Spleen (tissue), 11 donors: ENCODE measurements at regions not wholly inside any gene's neighbourhood (a gene's known extent, or its start where the extent isn't known, plus 50 kb on each side); places are given as distances from the start of the nearest gene placed in this dataset.

ENCODE experiments used
- DNase-seq: peaks from one replicate; pipeline ENCODE4 v3.0.0-alpha.2; 2020
- H3K27ac ChIP-seq, 8 donors: fragments of 200-600 bp; sonication (generic) in 7 of 8; 1 replicate in 4 of 8; 2 replicates in 4 of 8; pipeline versions ENCODE4 v1.5.0 to v1.8.0; 2016 to 2021; ENCODE audit warnings: inconsistent platforms in 4 of 8, mild to moderate bottlenecking in 4 of 8, moderate library complexity in 1 of 8
- H3K27me3 ChIP-seq, 7 donors: fragments of 200-600 bp; sonication (generic) in 6 of 7; replicated peaks in 1 of 7; 1 replicate in 4 of 7; 2 replicates in 3 of 7; pipeline versions ENCODE4 v1.5.0 to v1.8.0; 2016 to 2021; ENCODE audit warnings: inconsistent platforms in 3 of 7, mild to moderate bottlenecking in 1 of 7
- H3K36me3 ChIP-seq, 6 donors: fragments of 200-600 bp; sonication (generic) in 5 of 6; 1 replicate in 4 of 6; 2 replicates in 2 of 6; pipeline versions ENCODE4 v1.5.0 to v1.8.0; 2016 to 2021; ENCODE audit warnings: inconsistent platforms in 2 of 6
- H3K4me1 ChIP-seq, 6 donors: fragments of 200-600 bp; sonication (generic) in 5 of 6; 1 replicate in 3 of 6; 2 replicates in 3 of 6; pipeline versions ENCODE4 v1.5.0 to v1.8.0; 2016 to 2021; ENCODE audit warnings: inconsistent platforms in 3 of 6
- H3K4me3 ChIP-seq, 8 donors: fragments of 200-600 bp; sonication (generic) in 7 of 8; 1 replicate in 4 of 8; 2 replicates in 4 of 8; pipeline versions ENCODE4 v1.5.0 to v1.8.0; 2016 to 2021; ENCODE audit warnings: inconsistent platforms in 4 of 8, mild to moderate bottlenecking in 4 of 8, moderate library complexity in 2 of 8
- H3K9me3 ChIP-seq, 8 donors: fragments of 200-600 bp; sonication (generic) in 7 of 8; 1 replicate in 4 of 8; 2 replicates in 4 of 8; pipeline versions ENCODE4 v1.5.0 to v1.8.0; 2016 to 2021; ENCODE audit warnings: inconsistent platforms in 4 of 8
- CTCF ChIP-seq, 11 experiments: fragments of 200-600 bp in 7 of 11; fragments of 450-650 bp in 4 of 11; sonication (generic) in 4 of 11; IDR thresholded peaks in 8 of 11; conservative IDR thresholded peaks in 3 of 11; 1 replicate in 7 of 11; 2 replicates in 4 of 11; pipeline versions ENCODE4 v1.4.0 to v1.8.0; 2016 to 2021; ENCODE audit warnings: antibody characterized with exemption in 11 of 11, inconsistent platforms in 4 of 11, mild to moderate bottlenecking in 1 of 11
- POLR2A ChIP-seq, 3 donors: fragments of 450-650 bp; IDR thresholded peaks; one replicate each; pipeline ENCODE4 v1.5.1; 2017; ENCODE audit warnings: antibody characterized with exemption in 3 of 3, mild to moderate bottlenecking in 1 of 3
- POLR2AphosphoS5 ChIP-seq, 3 donors: sonication (generic); formaldehyde crosslinking; IDR thresholded peaks; one replicate each; pipeline ENCODE4 v1.5.1; 2017; ENCODE audit warnings: antibody characterized with exemption in 3 of 3
- WGBS, 5 donors: extraction: QIAGEN DNeasy Blood & Tissue Kit in 3 of 5; methylation state at CpG; one replicate each; pipeline versions ENCODE4 v1.1.5 to v1.1.7; 2013 to 2018; 5-methylcytosine and 5-hydroxymethylcytosine counted together
- intact Hi-C: fragments of 100-400 bp; cut with DNase I; formaldehyde crosslinking; loops from one replicate; pipeline ENCODE4 v1.15.0; 2023; ENCODE audit warnings: low total_unique reads
- donor health status: healthy with polysubstance abuse.
- donor health status: DM: no; HTN: no; CAD: no; lungs with moderate emphysema.
- donor health status: DM: no; HTN: no; CAD: no.
- donor health status: Bipolar disorder and iron deficiency.
- donor health status: healthy.
- donor health status: DM: no; HTN: no; CAD: no.
- donor health status: DM: yes; HTN: yes; CAD: no.

DNA sequence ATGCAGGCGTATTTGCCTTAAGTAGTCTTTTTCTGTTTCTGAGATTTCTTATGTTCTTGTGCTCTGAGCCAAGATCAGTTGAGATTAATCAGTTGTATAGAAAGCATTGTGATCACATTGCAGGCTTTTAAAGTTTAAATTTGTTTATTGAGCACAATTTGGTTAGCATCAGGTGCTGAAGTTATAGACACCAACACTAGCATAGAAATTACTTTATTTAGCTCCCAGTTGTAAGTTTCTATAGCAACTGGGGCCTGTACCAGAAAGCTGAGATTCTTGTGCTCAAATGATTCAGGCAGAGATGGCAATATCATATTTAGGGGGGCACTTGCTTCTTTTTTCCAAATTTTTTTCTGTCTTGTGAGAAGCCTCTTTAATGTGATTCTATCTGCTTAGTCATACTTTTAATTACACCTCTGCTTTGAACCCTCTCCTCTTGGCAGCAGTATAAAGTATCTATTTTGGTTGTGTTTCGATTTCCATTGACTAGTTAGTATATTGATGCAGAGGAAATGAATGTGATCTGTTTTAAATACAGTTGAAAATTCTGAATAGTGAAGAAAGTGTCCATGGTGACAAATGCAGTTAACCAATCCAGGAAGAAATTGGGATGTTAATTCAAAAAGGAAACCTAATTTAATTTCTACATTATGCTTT lies 241.7 kb upstream of the GBE1 start:
- DNase-seq = no peak
- TF ChIP-seq CTCF (IDR thresholded peaks at IDR 0.05 in 8 of 11, conservative IDR thresholded peaks at IDR 0.05 in 3 of 11) = no peak
- no peak for TF ChIP-seq POLR2AphosphoS5 (IDR thresholded peaks at IDR 0.05)
- no peak for TF ChIP-seq POLR2A (IDR thresholded peaks at IDR 0.05)
- Histone ChIP-seq H3K4me3 (no peak overlapping the region), H3K4me1 (no peaks in the 10 kb centered on the region), H3K27ac (no peak overlapping the region), H3K27me3 (no peaks in the 10 kb centered on the region), H3K36me3 (no peaks in the 10 kb centered on the region), H3K9me3 (peaks cover 0 to 11% (median 8%) of the 10 kb centered on the region in 8 donors)
- intact Hi-C loops = no loop called here
- 56 to 78% (median 75%) methylated on average over 2 of the region's 2 CpGs for WGBS, 5 donors

DNA sequence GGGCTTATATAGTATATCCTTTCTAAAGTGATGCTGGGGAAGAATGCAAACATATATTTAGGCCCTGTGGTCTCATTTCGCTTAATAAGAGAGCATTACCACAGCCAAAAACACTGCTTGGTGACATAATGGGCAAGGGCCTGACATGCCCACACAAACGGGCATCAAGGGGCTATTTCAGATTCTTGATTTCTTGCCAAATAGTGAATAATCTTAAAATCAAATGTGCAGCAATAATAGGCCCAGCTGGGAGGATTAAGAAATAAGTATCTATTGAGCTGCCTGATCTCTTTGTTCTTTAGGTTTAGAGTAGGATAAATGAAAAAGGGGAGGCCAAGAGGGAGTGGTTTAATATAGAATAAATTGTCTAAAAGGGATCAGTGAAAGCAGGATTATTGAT lies 241.0 kb upstream of the GBE1 start:
- H3K27ac ChIP-seq = no peak overlapping the region
- intact Hi-C loops = no loop called here
- no peaks in the 10 kb centered on the region for H3K27me3 ChIP-seq
- H3K9me3 ChIP-seq = peaks cover 0 to 9% (median 5%) of the 10 kb centered on the region in 8 donors
- no peak overlapping the region for H3K4me3 ChIP-seq
- H3K4me1 ChIP-seq = no peaks in the 10 kb centered on the region
- TF ChIP-seq POLR2AphosphoS5 (IDR thresholded peaks at IDR 0.05) (no peak), CTCF (IDR thresholded peaks at IDR 0.05 in 8 of 11, conservative IDR thresholded peaks at IDR 0.05 in 3 of 11) (no peak), POLR2A (IDR thresholded peaks at IDR 0.05) (no peak)
- H3K36me3 ChIP-seq = no peaks in the 10 kb centered on the region
- 62 to 81% (median 67%) methylated on average over 2 of the region's 2 CpGs for WGBS, 5 donors
- DNase-seq = no peak

GRCh38 chr3:82001276-82001923 lies 240.0 kb upstream of the GBE1 start:
- intact Hi-C loops = no loop called here
- no peaks in the 10 kb centered on the region for H3K27me3 ChIP-seq
- TF ChIP-seq POLR2AphosphoS5 (IDR thresholded peaks at IDR 0.05) = no peak
- TF ChIP-seq CTCF (IDR thresholded peaks at IDR 0.05 in 8 of 11, conservative IDR thresholded peaks at IDR 0.05 in 3 of 11) = no peak
- TF ChIP-seq POLR2A (IDR thresholded peaks at IDR 0.05) = no peak
- DNase-seq = no peak
- H3K27ac ChIP-seq = no peak overlapping the region
- H3K4me3 ChIP-seq = no peak overlapping the region
- H3K9me3 ChIP-seq = peaks cover 0 to 2% (median 0%) of the 10 kb centered on the region in 8 donors
- H3K4me1 ChIP-seq = no peaks in the 10 kb centered on the region
- H3K36me3 ChIP-seq = no peaks in the 10 kb centered on the region
- 55 to 73% (median 57%) methylated on average over 2 of the region's 2 CpGs for WGBS, 5 donors

GRCh38 chr3:82000773-82001172 lies 239.3 kb upstream of the GBE1 start:
- Histone ChIP-seq H3K4me1 (no peaks in the 10 kb centered on the region), H3K9me3 (peaks cover 0 to 8% (median 0%) of the 10 kb centered on the region in 8 donors), H3K4me3 (no peak overlapping the region), H3K27me3 (no peaks in the 10 kb centered on the region), H3K27ac (no peak overlapping the region), H3K36me3 (no peaks in the 10 kb centered on the region)
- TF ChIP-seq POLR2AphosphoS5 (IDR thresholded peaks at IDR 0.05) (no peak), POLR2A (IDR thresholded peaks at IDR 0.05) (no peak), CTCF (IDR thresholded peaks at IDR 0.05 in 8 of 11, conservative IDR thresholded peaks at IDR 0.05 in 3 of 11) (no peak)
- DNase-seq = no peak
- intact Hi-C loops = no loop called here
- 70 to 92% (median 80%) methylated on average over 1 of the region's 1 CpG for WGBS, 5 donors
